Stimulated activated CD8-positive, alpha-beta memory T cell treated with anti-CD3 and anti-CD28 coated beads, Interleukin-12 subunit alpha, Interleukin-12 subunit beta, amount 100 ng/mL, for 1 hour (primary cell): ENCODE measurements at regions not wholly inside any gene's neighbourhood (a gene's known extent, or its start where the extent isn't known, plus 50 kb on each side); places are given as distances from the start of the nearest gene placed in this dataset.
"Not testable (repeated sequence)": the region's sequence is repeated elsewhere in the genome, so short reads cannot be mapped to it uniquely, and the experiment has no call there.

Experiments
- DNase-seq: peaks from one replicate; pipeline ENCODE4 v3.0.0-alpha.2; 2020; ENCODE audit warnings: low read depth

DNA sequence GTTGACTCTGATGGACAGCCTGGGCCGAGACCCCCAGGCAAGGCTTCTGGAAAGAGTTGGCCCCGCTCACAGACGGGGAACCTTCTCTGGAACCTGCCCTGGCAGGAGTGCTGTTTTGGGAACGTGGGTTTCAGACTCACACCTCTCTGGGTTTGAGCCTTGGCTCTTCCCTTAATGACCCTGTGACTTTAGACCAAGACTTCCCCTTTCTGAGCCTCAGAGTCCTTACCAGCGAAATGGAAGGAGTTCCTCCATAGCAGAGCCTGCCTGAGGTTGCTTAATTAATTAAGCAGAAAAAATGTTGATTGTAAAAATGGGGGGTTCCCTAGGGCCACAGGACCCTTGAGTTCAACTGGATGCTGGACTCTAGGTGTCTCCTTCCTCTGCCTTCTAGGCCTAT, 408.2 kb downstream of the SEC14L1 start:
- DNase-seq = no peak

DNA sequence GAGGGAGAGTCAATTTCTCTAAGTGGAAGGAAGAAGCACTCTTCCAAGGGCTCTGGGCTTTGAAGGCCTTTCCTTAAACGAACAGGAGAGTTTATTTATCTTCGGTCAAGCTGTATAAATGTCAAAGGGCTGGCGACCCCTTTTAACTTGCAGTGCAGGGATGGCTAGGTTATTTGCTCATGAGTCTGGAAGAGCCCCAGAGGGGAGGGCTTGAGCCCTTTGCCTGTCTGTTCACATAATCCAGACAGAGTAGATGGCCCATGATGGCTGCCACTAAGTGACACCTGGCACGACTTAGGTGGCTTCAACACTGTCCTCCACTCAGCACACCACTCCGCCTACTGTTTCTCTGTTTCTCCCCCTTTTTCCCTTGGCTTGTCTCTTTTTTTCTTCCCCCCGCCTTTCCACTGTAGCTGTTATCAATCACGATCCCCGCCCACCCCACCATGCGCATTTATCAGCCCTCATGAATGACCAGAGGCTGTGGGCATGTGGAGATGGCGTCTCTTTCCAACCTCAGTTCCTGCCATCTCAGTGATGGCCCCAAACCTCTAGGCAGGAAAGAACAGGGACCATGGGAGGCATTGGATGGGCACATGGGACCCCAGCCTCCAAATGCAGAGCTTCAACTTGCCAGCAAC, 408.7 kb upstream of the TNRC6C start:
- no peak for DNase-seq

DNA sequence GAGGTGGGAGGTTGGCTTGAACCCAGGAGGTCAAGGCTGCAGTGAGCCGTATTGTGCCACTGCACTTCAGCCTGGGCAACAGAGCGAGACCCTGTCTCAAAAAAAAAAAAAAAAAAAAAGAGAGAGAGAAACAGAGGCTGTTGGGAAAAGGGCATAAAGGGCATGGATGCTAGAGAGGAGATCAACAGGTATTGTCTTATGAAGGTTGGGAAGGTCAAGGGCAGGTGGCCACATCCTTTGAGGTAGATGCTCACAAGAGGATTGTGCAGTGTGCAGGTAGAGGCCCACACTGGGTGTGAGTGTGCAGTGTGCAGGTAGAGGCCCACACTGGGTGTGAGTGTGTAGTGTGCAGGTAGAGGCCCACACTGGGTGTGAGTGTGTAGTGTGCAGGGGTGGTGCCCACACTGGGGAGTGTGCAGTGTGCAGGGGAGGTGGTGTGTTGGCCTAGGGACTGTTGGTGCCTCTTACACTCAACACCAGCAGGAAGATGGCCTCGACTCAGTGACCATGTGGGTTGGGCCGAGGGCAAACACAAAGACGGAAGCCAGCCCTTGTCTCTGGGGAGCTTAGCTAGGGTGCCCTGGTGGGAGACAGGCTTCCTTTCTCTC, 404.9 kb upstream of the TNRC6C start:
- DNase-seq = no peak

DNA sequence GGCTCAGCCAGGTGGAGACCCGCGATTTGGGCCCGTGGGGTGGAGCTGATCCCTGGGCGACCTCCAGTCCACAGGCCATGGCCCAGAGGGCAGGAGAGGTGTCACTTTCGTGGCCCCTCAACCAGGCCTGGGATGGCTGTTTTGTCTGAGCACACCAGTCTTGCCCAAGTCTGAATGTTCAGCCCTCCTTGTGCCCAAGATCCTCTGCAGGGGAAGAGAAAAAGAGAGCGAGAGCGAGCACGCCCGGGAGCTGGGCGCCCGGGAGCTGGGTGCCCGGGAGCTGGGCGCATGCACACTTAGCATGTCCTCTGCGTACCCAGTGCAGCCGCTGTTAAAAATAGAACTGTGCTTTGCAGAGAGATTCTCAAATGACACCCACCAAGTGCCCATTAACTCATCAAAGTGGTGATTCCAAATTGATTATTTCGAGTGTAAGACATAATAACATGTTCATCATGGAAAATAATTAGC, 403.3 kb upstream of the TNRC6C start:
- DNase-seq = no peak

GRCh38 chr17:77555741-77556291, 402.7 kb upstream of the TNRC6C start:
- no peak for DNase-seq

DNA sequence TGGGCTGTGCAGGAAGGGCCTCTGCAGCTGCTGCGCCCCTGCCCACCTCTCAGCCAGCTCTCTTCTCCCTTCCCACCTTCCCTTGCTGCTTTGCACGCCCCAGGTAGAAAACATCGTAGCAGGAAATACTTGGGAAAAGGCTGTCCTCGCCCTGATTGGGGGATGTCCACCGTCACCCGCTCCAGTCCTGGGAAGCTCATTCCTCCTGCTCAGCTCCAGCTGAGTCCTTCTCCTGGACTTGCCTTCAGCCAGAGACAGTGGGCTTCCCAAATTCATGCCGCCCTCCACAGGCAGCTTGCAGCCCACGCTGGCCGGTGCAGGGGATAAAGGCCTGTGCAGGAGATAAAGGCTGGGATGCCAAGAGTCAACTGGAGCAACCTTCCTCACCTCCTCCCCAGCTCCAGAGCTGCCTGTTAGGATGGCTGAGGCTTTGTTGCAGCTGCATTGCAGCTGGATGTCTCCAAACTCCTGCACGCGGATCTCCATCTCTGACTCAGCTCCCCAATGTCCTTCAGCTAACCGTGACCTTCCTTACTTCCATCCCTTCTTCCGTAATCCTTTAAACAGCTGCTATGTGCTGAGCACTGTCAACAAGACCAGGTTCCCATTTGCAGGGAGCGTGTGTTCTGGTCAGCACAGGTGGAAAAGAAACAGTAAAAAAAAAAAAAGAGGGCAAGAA, 402.0 kb upstream of the TNRC6C start:
- DNase-seq = no peak

GRCh38 chr17:77558846-77559626, 399.5 kb upstream of the TNRC6C start:
- no peak for DNase-seq

DNA sequence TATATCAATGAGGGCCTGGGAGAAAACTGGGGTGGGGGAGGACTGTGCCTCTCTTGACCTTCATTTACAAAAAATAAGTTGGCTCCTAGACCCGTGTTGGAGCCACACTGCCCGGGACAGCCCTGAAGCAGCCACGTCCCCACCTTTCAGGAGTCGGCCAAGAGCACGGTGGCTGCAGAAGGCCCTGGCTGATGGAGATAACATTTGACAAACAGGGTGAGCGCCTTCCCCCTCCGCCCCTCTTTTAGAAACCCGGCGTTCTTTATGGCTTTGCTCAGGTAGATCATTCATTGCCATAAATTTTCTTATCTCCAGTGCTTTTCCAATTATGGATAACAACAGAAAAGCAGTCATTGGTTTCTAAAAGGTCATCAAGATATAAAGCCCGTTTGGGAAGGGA, 398.1 kb upstream of the TNRC6C start:
- DNase-seq = no peak

DNA sequence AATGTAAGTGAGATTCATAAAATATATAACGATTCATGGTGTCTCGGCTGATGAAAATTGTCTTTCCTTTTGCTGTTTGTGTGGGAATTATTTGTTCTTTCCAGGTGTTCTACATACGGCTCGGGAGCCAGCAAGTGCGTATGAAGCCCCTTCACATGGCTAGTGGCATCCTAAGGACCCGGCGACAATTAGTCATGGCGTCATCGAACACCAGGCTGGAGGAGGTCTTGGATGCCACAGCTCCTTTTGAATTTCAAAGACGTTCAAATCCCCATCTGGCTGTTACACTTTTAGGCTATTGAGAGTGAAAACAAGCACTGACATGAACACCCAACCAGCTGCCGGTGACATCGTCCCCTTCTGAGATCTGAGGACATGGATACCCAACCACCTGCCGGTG, 397.7 kb upstream of the TNRC6C start:
- no peak for DNase-seq

DNA sequence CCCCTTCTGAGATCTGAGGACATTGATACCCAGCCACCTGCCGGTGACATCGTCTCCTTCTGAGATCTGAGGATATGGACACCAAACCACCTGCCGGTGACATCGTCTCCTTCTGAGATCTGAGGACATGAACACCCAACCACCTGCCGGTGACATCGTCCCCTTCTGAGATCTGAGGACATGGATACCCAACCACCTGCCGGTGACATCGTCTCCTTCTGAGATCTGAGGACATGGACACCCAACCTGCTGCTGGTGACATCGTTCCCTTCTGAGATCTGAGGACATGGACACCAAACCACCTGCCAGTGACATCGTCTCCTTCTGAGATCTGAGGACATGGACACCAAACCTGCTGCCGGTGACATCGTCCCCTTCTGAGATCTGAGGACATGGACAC, 396.1 kb upstream of the TNRC6C start:
- not testable (repeated sequence) for DNase-seq

DNA sequence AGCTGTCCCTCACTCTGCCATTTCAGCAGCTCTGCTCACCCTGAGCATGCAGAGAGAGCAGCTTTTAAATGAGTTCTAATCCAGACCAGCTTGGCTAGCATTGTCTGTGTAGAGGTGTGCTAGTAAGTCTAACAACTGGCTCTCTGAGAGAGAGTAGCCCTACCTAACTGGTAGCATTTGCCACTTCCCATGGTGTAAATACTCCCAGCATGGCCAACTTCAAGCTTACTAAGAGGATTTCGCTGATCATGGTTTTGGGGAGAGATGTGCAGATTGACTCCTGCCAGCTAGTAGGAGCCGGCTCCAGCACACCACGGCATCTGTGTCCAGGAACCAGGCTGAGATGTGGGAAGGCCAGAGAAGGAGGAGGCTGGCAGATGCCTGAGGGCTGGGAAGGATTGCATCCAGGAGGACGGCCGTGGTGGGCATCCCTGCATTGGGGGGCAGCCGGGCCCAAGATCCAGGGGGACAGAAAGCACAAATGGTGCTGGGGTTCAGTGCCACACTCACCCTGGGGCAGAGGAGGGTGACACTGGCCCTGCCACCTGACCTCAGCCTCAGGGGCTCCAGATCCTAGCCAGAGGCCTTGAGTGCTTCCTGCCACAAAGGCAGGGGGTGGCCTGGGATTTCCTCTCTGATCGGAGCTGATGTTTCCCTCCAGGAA, 394.9 kb upstream of the TNRC6C start:
- no peak for DNase-seq

DNA sequence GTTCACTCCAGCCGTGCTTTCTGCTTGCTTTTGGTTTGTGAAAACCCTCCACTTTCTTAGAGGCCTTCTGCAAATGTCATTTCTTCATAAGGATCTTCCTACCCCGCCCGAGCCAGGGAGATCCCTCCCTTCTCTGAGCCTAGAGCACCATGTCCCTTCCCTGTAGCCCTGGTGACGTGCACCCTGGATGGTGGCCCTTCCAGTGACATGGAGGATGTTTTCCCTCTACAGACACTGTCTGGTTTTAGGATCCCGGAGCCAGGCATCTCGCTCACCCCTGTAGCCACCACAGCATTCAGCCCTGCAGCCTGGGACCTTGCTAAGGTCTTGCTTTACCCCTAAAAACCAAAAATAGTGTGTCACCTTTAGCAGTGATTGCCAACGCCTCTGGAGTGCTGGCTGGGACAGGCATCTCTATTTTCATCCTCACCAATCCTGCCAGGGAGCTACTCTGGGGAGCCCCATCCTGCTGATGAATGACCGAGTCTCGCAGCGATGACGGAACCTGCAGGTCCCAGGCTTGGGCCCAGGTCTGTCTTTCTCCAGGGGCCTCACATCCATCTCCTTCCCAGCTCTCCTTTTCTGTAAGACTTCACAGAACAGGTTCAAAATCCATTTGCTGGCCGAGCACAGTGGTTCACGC, 394.1 kb upstream of the TNRC6C start:
- no peak for DNase-seq

DNA sequence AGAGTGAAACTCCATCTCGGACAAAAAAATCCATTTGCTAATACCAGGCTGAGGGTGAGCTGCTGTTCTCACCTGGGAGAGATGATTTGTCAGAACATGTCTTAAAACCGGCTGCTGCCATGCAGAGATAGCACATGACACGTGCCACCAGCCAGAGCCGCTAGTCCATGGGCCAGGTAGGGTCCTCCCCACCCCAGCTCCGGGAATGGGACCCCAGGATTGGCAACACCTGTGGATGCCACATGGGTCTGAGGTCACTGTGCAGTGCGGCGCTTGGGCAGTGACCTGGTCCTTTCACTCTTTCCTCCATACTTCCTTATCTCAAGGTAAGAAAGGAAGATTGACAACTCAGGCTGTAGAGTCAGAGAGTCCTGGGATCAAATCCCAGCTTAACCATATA, 393.3 kb upstream of the TNRC6C start:
- DNase-seq = no peak

GRCh38 chr17:77566151-77566550, 392.4 kb upstream of the TNRC6C start:
- no peak for DNase-seq

DNA sequence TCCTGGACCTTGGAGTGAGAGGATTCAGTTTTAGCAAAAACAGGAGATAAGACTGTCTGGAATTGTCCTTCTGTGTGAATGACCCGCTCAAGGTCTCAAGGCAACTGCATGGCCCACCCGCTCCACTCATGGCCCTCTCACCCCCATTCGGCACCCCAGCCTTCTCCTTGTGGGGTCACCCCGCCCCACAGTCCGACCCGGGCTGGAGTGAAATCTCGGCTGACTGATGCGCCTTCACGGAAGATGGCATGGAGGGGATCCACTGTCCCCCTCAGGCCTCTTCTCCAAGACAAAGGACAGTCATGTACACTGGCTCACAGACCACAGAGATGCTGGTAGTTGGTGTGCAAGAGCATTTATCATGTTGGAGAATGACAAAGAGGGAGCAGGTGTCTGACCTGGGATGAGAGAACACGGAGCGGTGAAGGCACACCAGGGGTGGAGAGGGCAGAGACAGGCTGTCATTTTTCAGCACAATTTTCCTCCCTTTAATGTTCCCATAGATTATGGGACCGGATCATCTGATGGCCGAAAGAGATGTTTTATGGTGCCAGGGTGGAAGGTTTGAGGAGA, 391.9 kb upstream of the TNRC6C start:
- no peak for DNase-seq

GRCh38 chr17:77568540-77568939, 390.0 kb upstream of the TNRC6C start:
- no peak for DNase-seq

- DNase-seq = no peak
Observed at GRCh38 chr17:77569846-77570564, 388.5 kb upstream of the TNRC6C start.

GRCh38 chr17:77570565-77570898, 388.0 kb upstream of the TNRC6C start:
- no peak for DNase-seq

GRCh38 chr17:77571155-77571981, 387.1 kb upstream of the TNRC6C start:
- peak; percentile 13 for DNase-seq
